ENCODE measurements at regions not wholly inside any gene's neighbourhood (a gene's known extent, or its start where the extent isn't known, plus 50 kb on each side); places are given as distances from the start of the nearest gene placed in this dataset.
A peak's percentile ranks its signal among the peaks of the same experiment; 100 is the strongest.

DNA sequence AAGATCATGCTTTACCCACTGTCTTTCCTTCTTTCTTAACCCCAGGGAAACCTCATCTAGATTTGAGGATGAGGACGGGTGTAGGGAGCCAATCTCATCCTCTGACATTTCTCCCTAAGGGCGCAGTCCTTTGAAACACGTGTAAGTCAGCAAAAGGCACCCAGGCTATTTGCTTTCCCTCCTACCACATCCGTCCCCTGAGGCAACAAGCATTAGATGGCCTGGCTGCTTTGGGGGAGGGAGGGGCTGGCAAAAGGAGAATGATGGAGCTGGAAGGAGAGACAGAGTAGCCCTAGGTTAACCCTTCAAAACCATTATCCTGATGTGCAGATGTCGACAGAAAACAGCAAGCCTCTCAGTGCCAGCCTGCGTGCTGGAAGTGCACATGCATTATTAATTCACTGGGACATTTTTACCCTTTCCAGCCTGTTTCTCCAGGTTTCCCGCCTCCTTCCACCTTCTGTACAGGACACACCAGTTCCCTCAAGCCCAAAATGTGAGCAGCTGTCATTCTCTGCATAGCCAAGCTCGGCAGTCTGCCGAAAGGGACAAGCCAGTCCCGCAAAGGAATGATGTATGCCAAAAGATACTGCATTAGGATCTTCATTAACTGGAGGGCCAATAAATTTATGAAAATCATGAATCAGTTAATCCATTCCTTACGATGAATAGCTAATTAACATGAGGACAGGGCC, 547.2 kb downstream of the CD83 start:
- H3K27me3 Mint-ChIP-seq (ENCODE audit: low read depth, unreplicated experiment), result no peaks in the 10 kb centered on the region
- H3K79me2 ChIP-seq (ENCODE audit: insufficient read depth, low read length), result no peaks in the 10 kb centered on the region
- FAIRE-seq, result peak; percentile 37
- peaks cover 5% of the 10 kb centered on the region for H3K27me3 ChIP-seq (ENCODE audit: insufficient read depth, low read length)
- peak overlapping the region; percentile 9 for H3K4me2 ChIP-seq (ENCODE audit: low read length)
- DNase-seq (ENCODE audit: low read depth), result no peak
- no peak overlapping the region for H3K4me3 ChIP-seq (ENCODE audit: insufficient read depth, low read depth, low read length)
- peaks cover 14% of the 10 kb centered on the region for H3K4me1 Mint-ChIP-seq (ENCODE audit: low read depth, unreplicated experiment)
- no peaks in the 10 kb centered on the region for H4K20me1 ChIP-seq (ENCODE audit: insufficient read depth, low read length)
- peak overlapping the region; percentile 66 for H3K27ac ChIP-seq (ENCODE audit: low read depth, low read length)
- no peaks in the 10 kb centered on the region for H3K9me3 Mint-ChIP-seq (ENCODE audit: unreplicated experiment)
- peak overlapping the region; percentile 14 for H2AFZ ChIP-seq (ENCODE audit: low read depth, low read length)
- no peaks in the 10 kb centered on the region for H3K36me3 ChIP-seq (ENCODE audit: insufficient read depth, low read length)
- H3K9ac ChIP-seq (ENCODE audit: low read length), result peak overlapping the region; percentile 2
- TF ChIP-seq, protein P1, sequence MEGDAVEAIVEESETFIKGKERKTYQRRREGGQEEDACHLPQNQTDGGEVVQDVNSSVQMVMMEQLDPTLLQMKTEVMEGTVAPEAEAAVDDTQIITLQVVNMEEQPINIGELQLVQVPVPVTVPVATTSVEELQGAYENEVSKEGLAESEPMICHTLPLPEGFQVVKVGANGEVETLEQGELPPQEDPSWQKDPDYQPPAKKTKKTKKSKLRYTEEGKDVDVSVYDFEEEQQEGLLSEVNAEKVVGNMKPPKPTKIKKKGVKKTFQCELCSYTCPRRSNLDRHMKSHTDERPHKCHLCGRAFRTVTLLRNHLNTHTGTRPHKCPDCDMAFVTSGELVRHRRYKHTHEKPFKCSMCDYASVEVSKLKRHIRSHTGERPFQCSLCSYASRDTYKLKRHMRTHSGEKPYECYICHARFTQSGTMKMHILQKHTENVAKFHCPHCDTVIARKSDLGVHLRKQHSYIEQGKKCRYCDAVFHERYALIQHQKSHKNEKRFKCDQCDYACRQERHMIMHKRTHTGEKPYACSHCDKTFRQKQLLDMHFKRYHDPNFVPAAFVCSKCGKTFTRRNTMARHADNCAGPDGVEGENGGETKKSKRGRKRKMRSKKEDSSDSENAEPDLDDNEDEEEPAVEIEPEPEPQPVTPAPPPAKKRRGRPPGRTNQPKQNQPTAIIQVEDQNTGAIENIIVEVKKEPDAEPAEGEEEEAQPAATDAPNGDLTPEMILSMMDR (IDR thresholded peaks at IDR 0.05; ENCODE audit: insufficient read depth, low read depth, low read length), result no peak
- no peak for TF ChIP-seq EZH2 (IDR thresholded peaks at IDR 0.05; ENCODE audit: insufficient read depth, low read length)
- no peak overlapping the region for H3K27ac Mint-ChIP-seq (ENCODE audit: unreplicated experiment)
- no peak overlapping the region for H3K4me3 Mint-ChIP-seq (ENCODE audit: unreplicated experiment)
- H3K9me3 ChIP-seq (ENCODE audit: insufficient read depth, low read depth, low read length), result no peaks in the 10 kb centered on the region
- no peaks in the 10 kb centered on the region for H3K36me3 Mint-ChIP-seq (ENCODE audit: low read depth, unreplicated experiment)
- H3K4me1 ChIP-seq (ENCODE audit: insufficient read depth, low read length), result peaks cover 17% of the 10 kb centered on the region

DNA sequence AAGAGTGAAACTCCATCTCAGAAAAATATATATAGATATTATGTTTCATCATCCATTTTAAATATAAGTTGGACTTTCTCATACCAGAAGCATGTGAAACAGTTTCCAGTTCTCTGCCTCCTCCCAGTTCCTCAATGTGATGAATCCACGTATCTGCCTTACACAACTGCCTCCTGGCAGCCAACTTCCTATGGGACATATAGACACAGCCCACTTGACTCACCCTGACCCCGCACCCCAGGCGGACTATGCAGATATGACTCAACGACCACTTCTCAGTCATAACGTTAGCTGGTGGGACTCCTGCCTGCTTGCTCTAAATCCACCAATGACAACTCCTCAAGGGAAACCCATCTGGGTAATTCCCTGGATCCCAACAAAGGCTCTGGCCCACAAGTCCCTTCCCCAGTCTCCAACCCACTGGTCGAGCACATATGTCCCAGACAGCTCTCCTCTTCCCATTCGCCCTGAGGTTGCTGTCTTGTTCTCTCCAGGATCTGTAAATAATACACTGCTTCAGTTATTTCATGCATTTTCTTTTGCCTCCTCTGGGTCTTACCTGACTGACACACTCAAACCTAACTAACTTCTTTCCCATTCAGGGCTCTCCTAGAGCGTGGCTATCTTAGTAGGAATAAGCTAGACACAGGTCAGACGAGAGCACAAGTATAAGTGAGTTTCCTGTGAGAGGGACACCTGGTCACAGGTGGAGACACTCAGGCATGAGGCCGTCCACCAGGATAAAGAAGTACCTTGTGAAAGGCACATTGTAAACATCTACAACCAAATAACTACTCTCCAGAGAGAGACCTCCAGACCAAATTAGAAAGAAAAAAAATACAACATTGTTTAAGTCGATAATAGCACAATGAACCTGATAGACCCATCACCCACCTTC, 548.5 kb downstream of the CD83 start:
- FAIRE-seq, result no peak
- H3K27ac Mint-ChIP-seq (ENCODE audit: unreplicated experiment), result peak overlapping the region; percentile 77

More for the DNA sequence above, 548.5 kb downstream of the CD83 start:
- H3K4me1 Mint-ChIP-seq (ENCODE audit: low read depth, unreplicated experiment), result peaks cover 15% of the 10 kb centered on the region
- Histone ChIP-seq H3K79me2 (ENCODE audit: insufficient read depth, low read length) (no peaks in the 10 kb centered on the region), H2AFZ (ENCODE audit: low read depth, low read length) (no peak overlapping the region), H4K20me1 (ENCODE audit: insufficient read depth, low read length) (no peaks in the 10 kb centered on the region), H3K4me2 (ENCODE audit: low read length) (peak overlapping the region; percentile 29), H3K9me3 (ENCODE audit: insufficient read depth, low read depth, low read length) (no peaks in the 10 kb centered on the region), H3K4me3 (ENCODE audit: insufficient read depth, low read depth, low read length) (no peak overlapping the region), H3K27ac (ENCODE audit: low read depth, low read length) (peak overlapping the region; percentile 78), H3K9ac (ENCODE audit: low read length) (peak overlapping the region; percentile 63), H3K4me1 (ENCODE audit: insufficient read depth, low read length) (peaks cover 25% of the 10 kb centered on the region), H3K36me3 (ENCODE audit: insufficient read depth, low read length) (no peaks in the 10 kb centered on the region), H3K27me3 (ENCODE audit: insufficient read depth, low read length) (peaks cover 5% of the 10 kb centered on the region)
- TF ChIP-seq, protein P1 (IDR thresholded peaks at IDR 0.05; ENCODE audit: insufficient read depth, low read depth, low read length), result no peak
- no peak overlapping the region for H3K4me3 Mint-ChIP-seq (ENCODE audit: unreplicated experiment)
- DNase-seq (ENCODE audit: low read depth), result peak; percentile 96
- H3K27me3 Mint-ChIP-seq (ENCODE audit: low read depth, unreplicated experiment), result no peaks in the 10 kb centered on the region
- no peaks in the 10 kb centered on the region for H3K9me3 Mint-ChIP-seq (ENCODE audit: unreplicated experiment)
- no peaks in the 10 kb centered on the region for H3K36me3 Mint-ChIP-seq (ENCODE audit: low read depth, unreplicated experiment)
